ENCODE measurements at regions not wholly inside any gene's neighbourhood (a gene's known extent, or its start where the extent isn't known, plus 50 kb on each side); places are given as distances from the start of the nearest gene placed in this dataset.

- TF ChIP-seq, protein P1, sequence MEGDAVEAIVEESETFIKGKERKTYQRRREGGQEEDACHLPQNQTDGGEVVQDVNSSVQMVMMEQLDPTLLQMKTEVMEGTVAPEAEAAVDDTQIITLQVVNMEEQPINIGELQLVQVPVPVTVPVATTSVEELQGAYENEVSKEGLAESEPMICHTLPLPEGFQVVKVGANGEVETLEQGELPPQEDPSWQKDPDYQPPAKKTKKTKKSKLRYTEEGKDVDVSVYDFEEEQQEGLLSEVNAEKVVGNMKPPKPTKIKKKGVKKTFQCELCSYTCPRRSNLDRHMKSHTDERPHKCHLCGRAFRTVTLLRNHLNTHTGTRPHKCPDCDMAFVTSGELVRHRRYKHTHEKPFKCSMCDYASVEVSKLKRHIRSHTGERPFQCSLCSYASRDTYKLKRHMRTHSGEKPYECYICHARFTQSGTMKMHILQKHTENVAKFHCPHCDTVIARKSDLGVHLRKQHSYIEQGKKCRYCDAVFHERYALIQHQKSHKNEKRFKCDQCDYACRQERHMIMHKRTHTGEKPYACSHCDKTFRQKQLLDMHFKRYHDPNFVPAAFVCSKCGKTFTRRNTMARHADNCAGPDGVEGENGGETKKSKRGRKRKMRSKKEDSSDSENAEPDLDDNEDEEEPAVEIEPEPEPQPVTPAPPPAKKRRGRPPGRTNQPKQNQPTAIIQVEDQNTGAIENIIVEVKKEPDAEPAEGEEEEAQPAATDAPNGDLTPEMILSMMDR (IDR thresholded peaks at IDR 0.05; ENCODE audit: extremely low read depth, missing control alignments), result no peak
- DNase-seq (ENCODE audit: low spot score), result no peak
Measured at GRCh38 chr13:31485183-31485582, 254.1 kb upstream of the RXFP2 start.

DNA sequence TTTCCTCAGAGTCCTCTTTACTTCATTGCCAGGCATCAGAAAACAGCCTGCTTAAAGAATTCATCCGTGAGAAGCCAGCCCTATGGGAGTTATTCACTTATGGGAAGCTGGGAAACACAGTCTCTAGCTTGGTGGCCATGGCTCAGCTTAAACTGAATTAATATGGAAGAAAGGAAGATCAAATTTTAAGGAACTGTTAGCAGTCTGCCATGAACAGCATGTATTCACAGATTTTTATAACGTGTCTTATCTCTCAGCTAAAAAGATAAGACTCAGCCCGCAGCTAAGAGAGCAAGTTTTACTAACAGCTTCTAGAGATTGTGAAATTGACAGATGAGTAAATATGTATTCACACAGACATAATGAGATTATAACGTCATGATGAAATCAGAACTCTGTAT, 253.7 kb upstream of the RXFP2 start:
- DNase-seq (ENCODE audit: low spot score), result no peak

GRCh38 chr13:31495336-31495735, 244.0 kb upstream of the RXFP2 start:
- TF ChIP-seq, protein P1 (IDR thresholded peaks at IDR 0.05; ENCODE audit: extremely low read depth, missing control alignments), result no peak
- DNase-seq (ENCODE audit: low spot score), result no peak

More for the DNA sequence above, 253.7 kb upstream of the RXFP2 start:
- TF ChIP-seq, protein P1 (IDR thresholded peaks at IDR 0.05; ENCODE audit: extremely low read depth, missing control alignments), result no peak

DNA sequence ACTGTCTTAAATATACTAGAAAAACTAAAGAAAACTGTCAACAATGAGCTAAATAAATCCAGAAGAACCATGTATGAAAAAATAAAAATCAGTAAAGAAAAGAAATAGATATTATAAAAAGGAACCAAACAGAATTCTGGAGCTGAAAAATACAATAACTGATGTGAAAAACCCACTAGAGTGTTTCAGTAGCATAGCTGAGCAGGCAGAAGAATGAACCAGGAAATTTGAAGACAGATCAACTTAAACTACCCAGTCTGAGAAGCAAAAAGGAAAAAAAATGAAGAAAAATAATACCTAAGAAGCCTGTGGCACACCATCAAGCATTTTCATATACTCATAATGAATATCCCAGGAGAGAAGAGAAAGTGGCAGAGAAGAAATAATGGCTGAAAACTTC, 240.1 kb upstream of the RXFP2 start:
- DNase-seq (ENCODE audit: low spot score), result no peak
- TF ChIP-seq, protein P1 (IDR thresholded peaks at IDR 0.05; ENCODE audit: extremely low read depth, missing control alignments), result no peak

GRCh38 chr13:31503626-31504025, 235.7 kb upstream of the RXFP2 start:
- DNase-seq (ENCODE audit: low spot score), result no peak
- TF ChIP-seq, protein P1 (IDR thresholded peaks at IDR 0.05; ENCODE audit: extremely low read depth, missing control alignments), result no peak

DNA sequence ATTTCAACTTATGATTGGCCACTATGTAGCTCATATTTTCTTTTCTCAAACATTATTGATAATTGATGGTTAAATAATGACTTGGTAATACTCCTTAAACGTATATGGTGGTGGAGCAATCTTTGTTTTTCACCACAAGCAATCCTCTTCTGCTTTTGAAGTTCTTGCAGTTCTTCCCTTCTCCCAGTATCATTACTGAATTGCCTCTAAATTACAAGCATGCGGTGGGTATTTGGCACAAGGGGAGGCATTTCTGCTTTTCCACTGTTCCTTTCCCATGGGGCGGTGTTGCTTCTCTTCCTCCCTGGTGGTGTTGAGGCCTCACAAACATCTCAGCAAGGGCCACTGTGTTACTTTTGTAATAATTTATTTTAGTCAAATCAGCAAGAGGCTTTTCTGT, 234.4 kb upstream of the RXFP2 start:
- no peak for DNase-seq (ENCODE audit: low spot score)

DNA sequence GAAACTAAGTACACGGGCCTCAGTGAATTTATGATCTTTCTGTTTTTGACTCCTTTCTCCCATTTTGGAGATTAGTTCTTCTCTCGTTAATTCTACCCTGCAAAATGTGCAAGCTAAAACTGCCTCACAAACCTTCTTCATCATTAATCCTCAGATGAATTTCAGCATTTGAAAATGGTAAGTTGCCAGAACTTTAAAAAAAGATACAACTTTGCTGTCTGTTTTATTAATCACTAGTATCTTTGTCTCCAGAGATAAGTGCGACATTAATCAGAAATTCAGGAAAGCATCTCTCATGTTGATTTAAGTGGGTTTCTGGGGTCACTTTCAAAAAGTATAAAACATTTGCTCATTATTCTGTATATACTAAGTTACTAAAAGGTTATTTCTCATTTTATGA, 227.0 kb upstream of the RXFP2 start:
- no peak for DNase-seq (ENCODE audit: low spot score)
- TF ChIP-seq, protein P1 (IDR thresholded peaks at IDR 0.05; ENCODE audit: extremely low read depth, missing control alignments), result no peak

More for the DNA sequence above, 234.4 kb upstream of the RXFP2 start:
- TF ChIP-seq, protein P1 (IDR thresholded peaks at IDR 0.05; ENCODE audit: extremely low read depth, missing control alignments), result no peak
